Esophagus muscularis mucosa (tissue), 4 donors: ENCODE measurements at regions not wholly inside any gene's neighbourhood (a gene's known extent, or its start where the extent isn't known, plus 50 kb on each side); places are given as distances from the start of the nearest gene placed in this dataset.
A peak's percentile ranks its signal among the peaks of the same experiment; 100 is the strongest.

Experiments used
- DNase-seq: peaks from one replicate; pipeline ENCODE4 v3.0.0-alpha.2; 2017; ENCODE audit errors: extremely low spot score
- H3K27ac ChIP-seq, 4 donors: fragments of 200-600 bp; sonication (generic); replicated peaks in 1 of 4; 1 replicate in 3 of 4; 2 replicates in 1 of 4; pipeline ENCODE4 v1.5.1; 2016 to 2019; ENCODE audit warnings: mild to moderate bottlenecking in 1 of 4
- H3K27me3 ChIP-seq, 4 donors: fragments of 200-600 bp; sonication (generic); one replicate each; pipeline versions ENCODE4 v1.5.1 to v1.6.0; 2016 to 2019
- H3K36me3 ChIP-seq, 4 donors: fragments of 200-600 bp; sonication (generic); one replicate each; pipeline ENCODE4 v1.5.1; 2016 to 2019
- H3K4me1 ChIP-seq, 4 donors: fragments of 200-600 bp; sonication (generic); one replicate each; pipeline ENCODE4 v1.5.1; 2016 to 2019
- H3K4me3 ChIP-seq, 4 donors: fragments of 200-600 bp; sonication (generic); 1 replicate in 2 of 4; 2 replicates in 2 of 4; pipeline ENCODE4 v1.5.1; 2016 to 2019; ENCODE audit warnings: mild to moderate bottlenecking in 4 of 4, moderate library complexity in 1 of 4
- H3K9me3 ChIP-seq, 4 donors: fragments of 200-600 bp; sonication (generic); 1 replicate in 3 of 4; 2 replicates in 1 of 4; pipeline ENCODE4 v1.5.1; 2016 to 2019
- CTCF ChIP-seq, 3 experiments: fragments of 200-600 bp in 2 of 3; fragments of 450-650 bp in 1 of 3; sonication (generic) in 2 of 3; IDR thresholded peaks; one replicate each; pipeline ENCODE4 v1.5.1; 2017 to 2019; ENCODE audit warnings: antibody characterized with exemption in 3 of 3, mild to moderate bottlenecking in 2 of 3, moderate library complexity in 1 of 3
- EP300 ChIP-seq: sonication (generic); formaldehyde crosslinking; IDR thresholded peaks from one replicate; pipeline ENCODE4 v1.6.1; 2017; ENCODE audit warnings: antibody characterized with exemption
- POLR2A ChIP-seq: fragments of 450-650 bp; IDR thresholded peaks from one replicate; pipeline ENCODE4 v1.6.1; 2017; ENCODE audit warnings: antibody characterized with exemption, moderate library complexity, mild to moderate bottlenecking, low read depth
- POLR2AphosphoS5 ChIP-seq, 2 donors: sonication (generic); formaldehyde crosslinking; IDR thresholded peaks; one replicate each; pipeline ENCODE4 v1.6.1; 2017; ENCODE audit warnings: antibody characterized with exemption in 2 of 2
- WGBS: methylation state at CpG from one replicate; pipeline ENCODE4 v1.1.5; 2018; 5-methylcytosine and 5-hydroxymethylcytosine counted together
- intact Hi-C: fragments of 100-400 bp; cut with DNase I; formaldehyde crosslinking; loops from one replicate; pipeline ENCODE4 v1.15.1; 2023

DNA sequence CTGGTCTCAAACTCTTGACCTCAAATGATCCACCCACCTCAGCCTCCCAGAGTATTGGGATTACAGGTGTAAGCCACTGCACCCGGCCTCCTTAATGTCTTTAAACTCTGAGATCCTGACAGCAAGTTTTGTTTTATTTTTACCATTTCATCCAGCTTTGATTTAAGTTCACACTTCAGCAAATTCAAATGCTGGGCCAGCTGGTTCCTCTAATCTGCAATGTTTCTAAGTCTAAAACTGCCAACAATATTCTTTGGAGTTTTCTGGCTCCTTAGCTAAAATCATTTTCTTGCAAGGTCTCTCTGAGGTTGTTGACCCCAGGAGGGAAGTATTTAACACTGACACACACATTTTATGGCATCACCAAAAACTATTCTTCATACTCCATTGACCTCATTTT is 72.0 kb upstream of the COL24A1 start:
- Histone ChIP-seq H3K36me3 (no peaks in the 10 kb centered on the region), H3K4me3 (no peak overlapping the region), H3K9me3 (no peaks in the 10 kb centered on the region), H3K27ac (no peak overlapping the region), H3K4me1 (no peaks in the 10 kb centered on the region), H3K27me3 (no peaks in the 10 kb centered on the region)
- DNase-seq = no peak
- no peak for TF ChIP-seq EP300
- TF ChIP-seq POLR2A = no peak
- no peak for TF ChIP-seq POLR2AphosphoS5 (IDR thresholded peaks at IDR 0.05)
- intact Hi-C loops = no loop called here
- WGBS = 65% methylated on average over 1 of the region's 1 CpG

DNA sequence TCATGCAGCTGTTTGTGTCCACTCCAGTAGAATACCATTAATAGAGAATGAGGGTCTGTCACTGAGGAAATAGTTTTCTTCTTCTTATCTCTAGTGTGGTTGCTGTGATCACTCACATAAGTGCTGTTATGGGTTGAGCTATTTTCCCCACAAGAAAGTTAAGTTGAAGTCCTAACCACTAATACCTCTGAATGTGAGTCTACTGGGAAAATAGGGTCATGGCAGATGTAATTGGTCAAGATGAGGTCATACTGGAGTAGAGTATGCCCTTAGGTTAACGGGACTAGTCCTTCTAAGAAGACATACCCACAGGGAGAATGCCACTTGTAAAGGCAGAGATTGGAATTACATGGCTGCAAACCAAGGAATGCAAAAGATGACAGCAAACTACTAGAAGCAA is 70.5 kb upstream of the COL24A1 start:
- Histone ChIP-seq H3K36me3 (no peaks in the 10 kb centered on the region), H3K4me3 (no peak overlapping the region), H3K27me3 (no peaks in the 10 kb centered on the region), H3K4me1 (no peaks in the 10 kb centered on the region), H3K9me3 (no peaks in the 10 kb centered on the region), H3K27ac (no peak overlapping the region)
- TF ChIP-seq CTCF (IDR thresholded peaks at IDR 0.05) (no peak), EP300 (no peak), POLR2A (no peak), POLR2AphosphoS5 (IDR thresholded peaks at IDR 0.05) (no peak)
- WGBS = 67% methylated on average over 1 of the region's 1 CpG
- no peak for DNase-seq
- intact Hi-C loops = no loop called here

- Histone ChIP-seq H3K27me3 (no peaks in the 10 kb centered on the region), H3K36me3 (no peaks in the 10 kb centered on the region), H3K9me3 (no peaks in the 10 kb centered on the region), H3K4me1 (no peaks in the 10 kb centered on the region), H3K4me3 (no peak overlapping the region), H3K27ac (no peak overlapping the region)
- intact Hi-C loops = no loop called here
- WGBS = 74% methylated on average over 1 of the region's 1 CpG
- no peak for DNase-seq
- TF ChIP-seq POLR2AphosphoS5 (IDR thresholded peaks at IDR 0.05) = no peak
- no peak for TF ChIP-seq EP300
- TF ChIP-seq CTCF (IDR thresholded peaks at IDR 0.05) = no peak
Observed at GRCh38 chr1:86226204-86226603, 69.6 kb upstream of the COL24A1 start.

DNA sequence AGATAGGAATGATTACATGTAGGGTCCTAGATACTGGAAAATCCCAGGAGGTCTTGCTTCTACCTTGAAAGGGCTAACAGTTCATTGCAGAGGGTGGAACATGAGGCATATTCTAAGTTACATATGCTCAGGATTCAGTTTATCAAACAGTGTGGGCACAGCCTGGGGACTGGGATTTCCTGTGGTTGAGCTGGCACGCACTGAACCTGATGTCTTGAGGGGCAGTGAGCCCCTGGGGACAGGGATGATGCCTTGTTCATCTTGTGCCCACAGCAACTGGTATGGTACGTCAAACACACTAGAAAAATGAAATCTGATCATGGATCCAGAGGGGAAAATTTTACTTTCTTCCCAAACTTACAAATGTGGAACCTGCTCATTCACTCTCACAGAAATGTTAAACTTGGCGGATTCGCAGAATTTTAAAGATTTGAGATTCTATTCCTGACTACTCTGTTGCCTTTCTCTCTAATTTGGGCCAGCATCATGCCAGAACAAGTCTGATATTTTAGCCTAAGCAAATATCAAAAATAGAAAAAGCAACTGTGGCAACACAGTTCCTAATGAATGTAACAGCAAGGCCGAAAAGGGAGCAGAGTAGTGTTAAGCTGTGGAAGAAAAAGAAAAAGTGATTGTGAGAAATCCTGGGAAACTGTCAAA is 68.2 kb upstream of the COL24A1 start:
- no peaks in the 10 kb centered on the region for H3K36me3 ChIP-seq
- WGBS = 88% methylated on average over 5 of the region's 5 CpGs
- peak; percentile 72 for DNase-seq
- intact Hi-C loops = no loop called here
- no peak for TF ChIP-seq POLR2AphosphoS5 (IDR thresholded peaks at IDR 0.05)
- no peaks in the 10 kb centered on the region for H3K4me1 ChIP-seq
- no peak overlapping the region for H3K4me3 ChIP-seq
- H3K27me3 ChIP-seq = no peaks in the 10 kb centered on the region
- no peaks in the 10 kb centered on the region for H3K9me3 ChIP-seq
- H3K27ac ChIP-seq = no peak overlapping the region

- TF ChIP-seq POLR2A (no peak), CTCF (IDR thresholded peaks at IDR 0.05) (no peak), POLR2AphosphoS5 (IDR thresholded peaks at IDR 0.05) (no peak), EP300 (no peak)
- WGBS = 60% methylated on average over 5 of the region's 5 CpGs
- Histone ChIP-seq H3K27me3 (no peaks in the 10 kb centered on the region), H3K4me1 (no peaks in the 10 kb centered on the region), H3K27ac (no peak overlapping the region), H3K4me3 (no peak overlapping the region), H3K36me3 (no peaks in the 10 kb centered on the region), H3K9me3 (no peaks in the 10 kb centered on the region)
- no peak for DNase-seq
- intact Hi-C loops = no loop called here
Observed at GRCh38 chr1:86218859-86219258, 62.3 kb upstream of the COL24A1 start.

- H3K27me3 ChIP-seq = no peaks in the 10 kb centered on the region
- no peaks in the 10 kb centered on the region for H3K36me3 ChIP-seq
- WGBS = 93% methylated on average over 2 of the region's 2 CpGs
- no peak overlapping the region for H3K4me3 ChIP-seq
- no peaks in the 10 kb centered on the region for H3K9me3 ChIP-seq
- H3K4me1 ChIP-seq = peaks cover 0 to 4% (median 1%) of the 10 kb centered on the region in 4 donors
- intact Hi-C loops = no loop called here
- no peak for DNase-seq
- TF ChIP-seq POLR2AphosphoS5 (IDR thresholded peaks at IDR 0.05) (no peak), POLR2A (no peak), CTCF (IDR thresholded peaks at IDR 0.05) (no peak), EP300 (no peak)
- H3K27ac ChIP-seq = no peak overlapping the region
Observed at GRCh38 chr1:86214605-86215004, 58.0 kb upstream of the COL24A1 start.
